Brain microvascular endothelial cell (primary cell): ENCODE measurements at regions not wholly inside any gene's neighbourhood (a gene's known extent, or its start where the extent isn't known, plus 50 kb on each side); places are given as distances from the start of the nearest gene placed in this dataset.

Experiments used
- DNase-seq: peaks from one replicate; pipeline ENCODE4 v3.0.0-alpha.2; 2020
- H3K27ac ChIP-seq: fragments of 250-450 bp; sonication (Bioruptor Pico); 2 replicates; pipeline ENCODE4 v1.5.1; 2020; ENCODE audit warnings: mild to moderate bottlenecking, moderate library complexity
- H3K27me3 ChIP-seq: fragments of 250-450 bp; sonication (Bioruptor Pico); replicated peaks from 2 replicates; pipeline ENCODE4 v1.5.1; 2020; ENCODE audit warnings: mild to moderate bottlenecking
- H3K36me3 ChIP-seq: fragments of 250-450 bp; sonication (Bioruptor Pico); replicated peaks from 2 replicates; pipeline ENCODE4 v1.5.1; 2020; ENCODE audit warnings: mild to moderate bottlenecking
- H3K4me3 ChIP-seq: 2 replicates; pipeline ENCODE4 v1.5.1; 2011; ENCODE audit warnings: low read depth, mild to moderate bottlenecking, control low read depth, low read length, moderate library complexity
- CTCF ChIP-seq: IDR thresholded peaks from 2 replicates; pipeline ENCODE4 v1.5.1; 2011; ENCODE audit warnings: low read depth, mild to moderate bottlenecking, moderate library complexity, low read length, control low read depth, inconsistent platforms; ENCODE audit errors: missing control alignments
- in situ Hi-C: cut with HindIII; loops from 2 replicates; pipeline ENCODE4 v1.10.0; 2017; ENCODE audit warnings: low sequenced_read_pairs, low pct_ligation_motif_present

- Histone ChIP-seq H3K36me3 (no peaks in the 10 kb centered on the region), H3K4me3 (no peak overlapping the region), H3K27ac (no peak overlapping the region), H3K27me3 (no peaks in the 10 kb centered on the region)
- no peak for DNase-seq
- in situ Hi-C loops, result no loop called here
- TF ChIP-seq CTCF, result no peak
These were observed 371.3 kb upstream of the NOCT start for GRCh38 chr4:138644322-138644721.

GRCh38 chr4:138643827-138644226 is 371.8 kb upstream of the NOCT start:
- DNase-seq, result no peak
- Histone ChIP-seq H3K27ac (no peak overlapping the region), H3K27me3 (no peaks in the 10 kb centered on the region), H3K4me3 (no peak overlapping the region), H3K36me3 (no peaks in the 10 kb centered on the region)
- TF ChIP-seq CTCF, result no peak
- in situ Hi-C loops, result no loop called here

GRCh38 chr4:138639018-138639741 is 376.4 kb upstream of the NOCT start:
- H3K27me3 ChIP-seq, result no peaks in the 10 kb centered on the region
- no peak for TF ChIP-seq CTCF
- no peak overlapping the region for H3K27ac ChIP-seq
- no peak for DNase-seq
- no peaks in the 10 kb centered on the region for H3K36me3 ChIP-seq
- in situ Hi-C loops, result no loop called here
- H3K4me3 ChIP-seq, result no peak overlapping the region

GRCh38 chr4:138636781-138637180 is 378.8 kb upstream of the NOCT start:
- H3K4me3 ChIP-seq, result no peak overlapping the region
- H3K27me3 ChIP-seq, result no peaks in the 10 kb centered on the region
- H3K36me3 ChIP-seq, result no peaks in the 10 kb centered on the region
- no peak for TF ChIP-seq CTCF
- in situ Hi-C loops, result no loop called here
- no peak overlapping the region for H3K27ac ChIP-seq
- DNase-seq, result no peak

- in situ Hi-C loops, result no loop called here
- no peak for DNase-seq
- no peaks in the 10 kb centered on the region for H3K27me3 ChIP-seq
- no peak overlapping the region for H3K4me3 ChIP-seq
- no peaks in the 10 kb centered on the region for H3K36me3 ChIP-seq
- no peak overlapping the region for H3K27ac ChIP-seq
- no peak for TF ChIP-seq CTCF
These were observed 380.7 kb upstream of the NOCT start for GRCh38 chr4:138634915-138635314.

- Histone ChIP-seq H3K4me3 (no peak overlapping the region), H3K27me3 (no peaks in the 10 kb centered on the region), H3K27ac (no peak overlapping the region), H3K36me3 (no peaks in the 10 kb centered on the region)
- no peak for TF ChIP-seq CTCF
- in situ Hi-C loops, result no loop called here
- no peak for DNase-seq
These were observed 382.0 kb upstream of the NOCT start for GRCh38 chr4:138633580-138633904.
